ENCODE measurements at regions not wholly inside any gene's neighbourhood (a gene's known extent, or its start where the extent isn't known, plus 50 kb on each side); places are given as distances from the start of the nearest gene placed in this dataset.

DNA sequence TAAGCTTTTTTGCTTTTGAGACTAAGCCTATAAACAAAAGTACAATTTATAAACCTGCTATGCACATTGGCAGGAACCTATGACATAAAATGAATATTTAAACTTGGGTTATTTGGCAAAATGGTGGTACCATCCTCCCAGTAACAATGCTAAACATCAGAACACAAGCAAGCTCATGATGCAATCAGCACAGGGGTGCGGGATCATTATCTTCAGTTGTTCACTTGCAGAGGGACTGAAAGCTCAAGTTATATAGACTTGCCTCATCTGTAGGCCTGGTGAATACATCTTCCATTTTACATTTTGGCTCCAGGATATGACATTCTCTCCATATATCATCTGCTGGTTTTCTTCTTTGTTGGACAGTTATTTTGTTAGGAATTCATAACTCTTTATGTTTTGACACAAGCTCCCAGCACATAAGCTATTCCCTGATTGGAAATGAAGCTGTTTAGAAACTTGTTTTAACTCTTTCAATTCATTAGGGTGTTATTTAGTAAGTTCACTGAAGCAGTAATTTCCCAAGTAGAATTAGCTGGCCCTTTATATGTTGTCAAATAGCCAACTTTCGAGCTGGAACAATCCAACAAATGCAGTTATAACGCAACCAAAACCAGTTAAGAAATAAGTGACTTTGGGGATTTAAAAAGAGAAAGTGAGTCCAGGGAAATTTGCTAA lies 124.7 kb upstream of the LIFR start:
- BruUV-seq (replicated peaks), result no TSS peak
- no peak for TF ChIP-seq FOS (IDR thresholded peaks at IDR 0.05; ENCODE audit: borderline replicate concordance, insufficient read depth, low read length)
- TF ChIP-seq JUN (IDR thresholded peaks at IDR 0.05; ENCODE audit: borderline replicate concordance, insufficient read depth, insufficient read length, low read depth), result no peak
- TF ChIP-seq POLR2A (IDR thresholded peaks at IDR 0.05; ENCODE audit: low read depth, low read length), result no peak
- no peaks in the 10 kb centered on the region for H3K9me3 ChIP-seq (replicated peaks; ENCODE audit: control insufficient read depth, insufficient read depth, low read length)
- no peaks in the 10 kb centered on the region for H3K9me1 ChIP-seq (replicated peaks; ENCODE audit: control insufficient read depth, extremely low read depth, insufficient read depth, low read length)
- no peaks in the 10 kb centered on the region for H3K36me3 ChIP-seq (ENCODE audit: control insufficient read depth in 2 of 2, extremely low read depth in 1 of 2, insufficient read depth in 2 of 2, low read length in 2 of 2)
- no peak overlapping the region for H3K4me3 ChIP-seq (replicated peaks in 1 of 3; ENCODE audit: insufficient read depth in 1 of 3, low read depth in 1 of 3, low read length in 3 of 3)
- no peak overlapping the region for H3K27ac ChIP-seq (ENCODE audit: insufficient read depth, low read depth, low read length)
- FAIRE-seq, result no peak
- dilution Hi-C loops (cut with MboI; ENCODE audit: extremely low pct_ligation_motif_present, low sequenced_read_pairs), result no loop called here
- no peaks in the 10 kb centered on the region for H4K20me1 ChIP-seq (replicated peaks; ENCODE audit: control insufficient read depth, extremely low read depth, insufficient read depth, low read length)
- no peaks in the 10 kb centered on the region for H3K4me1 ChIP-seq (ENCODE audit: control insufficient read depth, extremely low read depth, insufficient read depth, low read length)
- intact Hi-C loops (cut with micrococcal nuclease), result no loop called here
- POLR2A ChIA-PET, result no interaction called here
- peaks cover 2 to 3% of the 10 kb centered on the region in 2 experiments for H3K27me3 ChIP-seq (ENCODE audit: control insufficient read depth in 2 of 2, insufficient read depth in 2 of 2, low read length in 2 of 2)
- no peaks in the 10 kb centered on the region for H3K79me2 ChIP-seq (ENCODE audit: control insufficient read depth, insufficient read depth, low read length)
- H2AFZ ChIP-seq (ENCODE audit: low read depth, low read length), result no peak overlapping the region
- no peak for DNase-seq (ENCODE audit: low read depth, low spot score)
- no peak overlapping the region for H3K9ac ChIP-seq (replicated peaks; ENCODE audit: extremely low read depth, insufficient read depth, low read length)
- no peak overlapping the region for H3K4me2 ChIP-seq (ENCODE audit: insufficient read depth, low read length)
- CTCF ChIA-PET, result interaction anchor here (0.8 to 1.3 kb wide), 3 partner anchors 11 to 239 kb away, joined by 3 to 5 read pairs (median 4); no protein-coding TSS in a partner anchor

DNA sequence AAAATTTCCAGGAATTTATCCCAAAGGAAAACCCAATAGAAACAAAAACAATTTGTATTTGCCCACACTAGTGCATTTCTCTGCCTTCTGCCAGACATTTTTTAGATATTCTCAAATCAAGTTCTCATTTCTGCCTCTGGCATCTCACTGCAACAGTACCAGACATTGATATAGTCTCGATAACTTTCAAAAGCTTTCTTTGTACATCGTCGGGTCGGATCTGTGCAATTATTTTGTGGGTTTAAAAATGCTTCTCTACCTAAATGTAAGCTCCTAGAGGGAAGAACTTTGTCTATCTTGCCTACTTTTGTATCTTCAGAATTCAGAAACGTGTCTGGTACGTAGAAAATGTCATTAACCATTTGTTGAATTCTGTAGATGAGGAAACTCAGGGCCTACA lies 125.5 kb upstream of the LIFR start:
- no peak for FAIRE-seq
- H3K27me3 ChIP-seq (ENCODE audit: control insufficient read depth in 2 of 2, insufficient read depth in 2 of 2, low read length in 2 of 2), result peaks cover 0 to 3% of the 10 kb centered on the region in 2 experiments
- H3K4me3 ChIP-seq (replicated peaks in 1 of 3; ENCODE audit: insufficient read depth in 1 of 3, low read depth in 1 of 3, low read length in 3 of 3), result no peak overlapping the region
- dilution Hi-C loops (cut with MboI; ENCODE audit: extremely low pct_ligation_motif_present, low sequenced_read_pairs) (no loop called here), intact Hi-C loops (cut with micrococcal nuclease) (no loop called here)
- H3K9ac ChIP-seq (replicated peaks; ENCODE audit: extremely low read depth, insufficient read depth, low read length), result no peak overlapping the region
- no peak overlapping the region for H2AFZ ChIP-seq (ENCODE audit: low read depth, low read length)
- no TSS peak for BruUV-seq (replicated peaks)
- no peak overlapping the region for H3K27ac ChIP-seq (ENCODE audit: insufficient read depth, low read depth, low read length)
- no peaks in the 10 kb centered on the region for H3K36me3 ChIP-seq (ENCODE audit: control insufficient read depth in 2 of 2, extremely low read depth in 1 of 2, insufficient read depth in 2 of 2, low read length in 2 of 2)
- no peaks in the 10 kb centered on the region for H4K20me1 ChIP-seq (replicated peaks; ENCODE audit: control insufficient read depth, extremely low read depth, insufficient read depth, low read length)
- TF ChIP-seq JUN (IDR thresholded peaks at IDR 0.05; ENCODE audit: borderline replicate concordance, insufficient read depth, insufficient read length, low read depth) (no peak), MYC (IDR thresholded peaks at IDR 0.05; ENCODE audit: low read depth, low read length) (no peak), GATA2 (IDR thresholded peaks at IDR 0.05; ENCODE audit: insufficient read depth, insufficient read length, low read depth, low read length) (no peak), POLR2AphosphoS5 (IDR thresholded peaks at IDR 0.05; ENCODE audit: insufficient read depth, low read depth, low read length) (no peak), POLR2A (IDR thresholded peaks at IDR 0.05; ENCODE audit: low read depth, low read length) (no peak), FOS (IDR thresholded peaks at IDR 0.05; ENCODE audit: borderline replicate concordance, insufficient read depth, low read length) (no peak), MAX (IDR thresholded peaks at IDR 0.05; ENCODE audit: insufficient read depth, insufficient read length) (no peak), EZH2 (IDR thresholded peaks at IDR 0.05; ENCODE audit: borderline replicate concordance, low read depth, low read length, severe bottlenecking) (no peak)
- TF ChIP-seq, protein P1, sequence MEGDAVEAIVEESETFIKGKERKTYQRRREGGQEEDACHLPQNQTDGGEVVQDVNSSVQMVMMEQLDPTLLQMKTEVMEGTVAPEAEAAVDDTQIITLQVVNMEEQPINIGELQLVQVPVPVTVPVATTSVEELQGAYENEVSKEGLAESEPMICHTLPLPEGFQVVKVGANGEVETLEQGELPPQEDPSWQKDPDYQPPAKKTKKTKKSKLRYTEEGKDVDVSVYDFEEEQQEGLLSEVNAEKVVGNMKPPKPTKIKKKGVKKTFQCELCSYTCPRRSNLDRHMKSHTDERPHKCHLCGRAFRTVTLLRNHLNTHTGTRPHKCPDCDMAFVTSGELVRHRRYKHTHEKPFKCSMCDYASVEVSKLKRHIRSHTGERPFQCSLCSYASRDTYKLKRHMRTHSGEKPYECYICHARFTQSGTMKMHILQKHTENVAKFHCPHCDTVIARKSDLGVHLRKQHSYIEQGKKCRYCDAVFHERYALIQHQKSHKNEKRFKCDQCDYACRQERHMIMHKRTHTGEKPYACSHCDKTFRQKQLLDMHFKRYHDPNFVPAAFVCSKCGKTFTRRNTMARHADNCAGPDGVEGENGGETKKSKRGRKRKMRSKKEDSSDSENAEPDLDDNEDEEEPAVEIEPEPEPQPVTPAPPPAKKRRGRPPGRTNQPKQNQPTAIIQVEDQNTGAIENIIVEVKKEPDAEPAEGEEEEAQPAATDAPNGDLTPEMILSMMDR (IDR thresholded peaks at IDR 0.05; ENCODE audit: extremely low read depth in 1 of 2, insufficient read depth in 1 of 2, low read depth in 1 of 2, low read length in 2 of 2), result no peak
- no peaks in the 10 kb centered on the region for H3K4me1 ChIP-seq (ENCODE audit: control insufficient read depth, extremely low read depth, insufficient read depth, low read length)
- POLR2A ChIA-PET, result no interaction called here
- no peak overlapping the region for H3K4me2 ChIP-seq (ENCODE audit: insufficient read depth, low read length)
- no peaks in the 10 kb centered on the region for H3K79me2 ChIP-seq (ENCODE audit: control insufficient read depth, insufficient read depth, low read length)
- H3K9me1 ChIP-seq (replicated peaks; ENCODE audit: control insufficient read depth, extremely low read depth, insufficient read depth, low read length), result no peaks in the 10 kb centered on the region
- H3K9me3 ChIP-seq (replicated peaks; ENCODE audit: control insufficient read depth, insufficient read depth, low read length), result no peaks in the 10 kb centered on the region
- CTCF ChIA-PET, result interaction anchor here (1.0 kb wide), 1 partner anchor 241 kb away, joined by 3 read pairs; no protein-coding TSS in a partner anchor
- no peak for DNase-seq (ENCODE audit: low read depth, low spot score)
